Erythroblast (primary cell): ENCODE measurements at regions not wholly inside any gene's neighbourhood (a gene's known extent, or its start where the extent isn't known, plus 50 kb on each side); places are given as distances from the start of the nearest gene placed in this dataset.

Source experiments
- GATA1 ChIP-seq: IDR thresholded peaks from 2 replicates; pipeline ENCODE4 v1.6.1; 2011; ENCODE audit warnings: low read depth, mild to moderate bottlenecking, control low read depth, low read length, moderate library complexity
- POLR2A ChIP-seq: IDR thresholded peaks from 2 replicates; pipeline ENCODE4 v1.6.1; 2011; ENCODE audit warnings: mild to moderate bottlenecking, low read length

DNA sequence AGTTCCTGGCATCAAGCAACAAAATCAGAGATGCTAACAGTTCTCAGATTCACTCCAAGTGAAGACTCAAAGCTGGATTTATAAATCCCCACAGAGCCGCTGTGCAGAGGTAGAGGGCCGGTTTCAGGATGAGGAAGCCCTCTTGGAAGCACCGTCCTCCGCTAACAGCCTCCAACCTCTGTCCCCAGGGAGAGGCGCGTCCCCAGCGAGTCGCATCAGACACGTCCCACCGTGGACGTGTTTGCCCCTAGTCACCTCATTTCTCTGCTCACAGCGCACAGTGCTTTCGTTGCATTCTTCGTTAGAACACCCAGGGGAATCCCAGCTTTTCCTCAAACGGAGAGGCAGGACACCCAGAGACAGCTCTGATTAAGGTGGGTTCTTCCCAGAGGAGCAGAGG lies 642.9 kb downstream of the BRD1 start:
- TF ChIP-seq POLR2A = no peak
- no peak for TF ChIP-seq GATA1
